Parathyroid adenoma (tissue), 2 donors: ENCODE measurements at regions not wholly inside any gene's neighbourhood (a gene's known extent, or its start where the extent isn't known, plus 50 kb on each side); places are given as distances from the start of the nearest gene placed in this dataset.

Experiments used
- H2AFZ ChIP-seq: fragments of 300-600 bp; sonication (generic); one replicate; pipeline ENCODE4 v1.7.0; 2017; ENCODE audit warnings: antibody characterized with exemption, mild to moderate bottlenecking
- H3K27ac ChIP-seq: fragments of 300-600 bp; sonication (generic); one replicate; pipeline ENCODE4 v1.7.0; 2017
- H3K27me3 ChIP-seq: fragments of 300-600 bp; sonication (generic); one replicate; pipeline ENCODE4 v1.7.0; 2017; ENCODE audit warnings: low read length; ENCODE audit not compliant: control insufficient read depth, insufficient read depth
- H3K36me3 ChIP-seq: fragments of 300-600 bp; sonication (generic); one replicate; pipeline ENCODE4 v1.7.0; 2017; ENCODE audit warnings: low read length; ENCODE audit not compliant: control insufficient read depth, insufficient read depth
- H3K4me1 ChIP-seq: fragments of 300-600 bp; sonication (generic); one replicate; pipeline ENCODE4 v1.7.0; 2017; ENCODE audit warnings: control low read depth
- H3K4me2 ChIP-seq: fragments of 300-600 bp; sonication (generic); one replicate; pipeline ENCODE4 v1.7.0; 2017; ENCODE audit warnings: low read length
- H3K4me3 ChIP-seq: fragments of 300-600 bp; sonication (generic); one replicate; pipeline ENCODE4 v1.7.0; 2017; ENCODE audit warnings: low read depth, low read length
- H3K79me2 ChIP-seq: fragments of 300-600 bp; sonication (generic); one replicate; pipeline ENCODE4 v1.7.0; 2017; ENCODE audit warnings: control low read depth
- H3K9ac ChIP-seq: fragments of 300-600 bp; sonication (generic); one replicate; pipeline ENCODE4 v1.7.0; 2017; ENCODE audit warnings: mild to moderate bottlenecking
- H3K9me3 ChIP-seq: fragments of 300-600 bp; sonication (generic); one replicate; pipeline ENCODE4 v1.7.0; 2017; ENCODE audit warnings: low read length; ENCODE audit not compliant: control insufficient read depth
- CTCF ChIP-seq: fragments of 300-600 bp; sonication (generic); IDR thresholded peaks from one replicate; pipeline ENCODE4 v1.7.0; 2017; ENCODE audit warnings: antibody characterized with exemption, mild to moderate bottlenecking
- donor health status: primary hyperparathyroidism.

GRCh38 chr21:38973552-38973951 lies 167.8 kb downstream of the ETS2 start:
- no peak for TF ChIP-seq CTCF
- no peaks in the 10 kb centered on the region for H3K27me3 ChIP-seq
- H3K36me3 ChIP-seq: no peaks in the 10 kb centered on the region
- H3K4me3 ChIP-seq: no peak overlapping the region
- H3K9ac ChIP-seq: no peak overlapping the region
- H3K27ac ChIP-seq: peak overlapping the region; percentile 83
- no peaks in the 10 kb centered on the region for H3K79me2 ChIP-seq
- no peak overlapping the region for H3K4me2 ChIP-seq
- H3K9me3 ChIP-seq: no peaks in the 10 kb centered on the region
- peak overlapping the region; percentile 34 for H2AFZ ChIP-seq
- H3K4me1 ChIP-seq: peaks cover 15% of the 10 kb centered on the region

- Histone ChIP-seq H3K27ac (no peak overlapping the region), H3K9ac (no peak overlapping the region), H3K36me3 (no peaks in the 10 kb centered on the region), H2AFZ (no peak overlapping the region), H3K4me2 (no peak overlapping the region), H3K4me1 (peaks cover 13% of the 10 kb centered on the region), H3K4me3 (no peak overlapping the region), H3K79me2 (no peaks in the 10 kb centered on the region), H3K27me3 (no peaks in the 10 kb centered on the region), H3K9me3 (no peaks in the 10 kb centered on the region)
- TF ChIP-seq CTCF: no peak
Measured at GRCh38 chr21:38972078-38972477, 166.3 kb downstream of the ETS2 start.

GRCh38 chr21:38970765-38971164 lies 165.0 kb downstream of the ETS2 start:
- Histone ChIP-seq H2AFZ (no peak overlapping the region), H3K36me3 (no peaks in the 10 kb centered on the region), H3K27me3 (no peaks in the 10 kb centered on the region), H3K9me3 (no peaks in the 10 kb centered on the region), H3K79me2 (no peaks in the 10 kb centered on the region), H3K4me1 (peaks cover 19% of the 10 kb centered on the region), H3K27ac (no peak overlapping the region), H3K4me3 (no peak overlapping the region), H3K4me2 (no peak overlapping the region), H3K9ac (no peak overlapping the region)
- no peak for TF ChIP-seq CTCF

- Histone ChIP-seq H3K79me2 (no peaks in the 10 kb centered on the region), H3K4me3 (no peak overlapping the region), H2AFZ (no peak overlapping the region), H3K27me3 (no peaks in the 10 kb centered on the region), H3K9ac (no peak overlapping the region), H3K4me2 (no peak overlapping the region), H3K9me3 (no peaks in the 10 kb centered on the region), H3K4me1 (peaks cover 20% of the 10 kb centered on the region), H3K27ac (no peak overlapping the region), H3K36me3 (no peaks in the 10 kb centered on the region)
- TF ChIP-seq CTCF: no peak
Measured at GRCh38 chr21:38968887-38969543, 163.3 kb downstream of the ETS2 start.

DNA sequence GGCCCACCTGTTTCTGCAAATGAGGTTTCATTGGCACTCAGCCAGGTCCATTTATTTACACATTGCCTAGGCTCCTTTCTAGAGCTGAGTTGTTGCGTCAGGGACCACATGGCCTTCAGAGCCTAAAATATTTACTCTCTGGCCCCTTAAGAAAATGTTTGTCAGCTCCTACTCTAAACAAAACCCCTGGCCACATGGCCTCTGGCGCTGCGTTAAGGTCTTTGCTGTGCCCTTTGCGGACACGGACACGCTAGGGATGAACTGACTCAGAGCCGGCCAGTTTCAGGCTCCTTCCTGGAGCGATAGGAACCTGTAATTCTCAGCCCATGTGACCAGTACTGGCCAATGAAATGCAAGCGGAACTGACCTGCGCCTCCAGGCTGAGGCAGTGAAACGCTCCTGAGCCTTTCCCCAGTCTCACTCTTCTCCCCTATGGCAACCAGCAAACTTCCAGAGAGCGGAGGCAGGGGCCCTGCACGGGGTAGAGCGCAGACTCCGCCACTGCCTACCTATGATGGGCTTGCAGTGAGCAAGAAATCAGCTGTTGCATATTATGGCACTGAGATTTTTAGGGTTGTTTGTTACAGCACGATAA lies 160.3 kb downstream of the ETS2 start:
- peak overlapping the region; percentile 43 for H2AFZ ChIP-seq
- H3K27ac ChIP-seq: peak overlapping the region; percentile 91
- H3K4me2 ChIP-seq: peak overlapping the region; percentile 34
- no peaks in the 10 kb centered on the region for H3K79me2 ChIP-seq
- H3K9me3 ChIP-seq: no peaks in the 10 kb centered on the region
- H3K27me3 ChIP-seq: no peaks in the 10 kb centered on the region
- peak overlapping the region; percentile 6 for H3K4me3 ChIP-seq
- H3K4me1 ChIP-seq: peaks cover 14% of the 10 kb centered on the region
- no peak for TF ChIP-seq CTCF
- no peak overlapping the region for H3K9ac ChIP-seq
- no peaks in the 10 kb centered on the region for H3K36me3 ChIP-seq
